ENCODE measurements at regions not wholly inside any gene's neighbourhood (a gene's known extent, or its start where the extent isn't known, plus 50 kb on each side); places are given as distances from the start of the nearest gene placed in this dataset.

DNA sequence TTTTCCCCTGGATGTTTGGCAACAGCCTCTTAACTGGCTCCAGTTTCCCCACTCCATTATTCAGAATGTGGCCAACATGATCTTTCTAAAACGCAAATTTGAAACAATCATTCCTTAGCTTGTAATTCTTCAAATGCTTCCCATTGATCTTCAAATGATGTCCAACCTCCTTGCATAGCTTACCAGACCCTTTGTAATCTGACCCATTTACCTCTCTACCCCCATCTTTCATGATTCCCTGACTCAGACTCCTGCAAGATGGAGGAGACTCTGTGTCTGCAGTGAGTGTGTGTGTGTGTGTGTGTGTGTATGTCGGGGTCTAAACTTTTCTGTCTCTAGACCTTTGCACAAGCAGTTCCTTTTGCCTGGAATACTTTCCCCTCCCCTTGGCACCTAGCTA lies 515.7 kb upstream of the PROK2 start:
- H3K27ac Mint-ChIP-seq = no peak overlapping the region
- no peaks in the 10 kb centered on the region for H3K36me3 Mint-ChIP-seq (ENCODE audit: low read depth)
- intact Hi-C loops (cut with micrococcal nuclease) = no loop called here
- ChIA-PET CTCF (no interaction called here), POLR2A (no interaction called here)
- DNase-seq (no peak), ATAC-seq (ENCODE audit: low read depth) (no peak)
- TF ChIP-seq, protein P1, sequence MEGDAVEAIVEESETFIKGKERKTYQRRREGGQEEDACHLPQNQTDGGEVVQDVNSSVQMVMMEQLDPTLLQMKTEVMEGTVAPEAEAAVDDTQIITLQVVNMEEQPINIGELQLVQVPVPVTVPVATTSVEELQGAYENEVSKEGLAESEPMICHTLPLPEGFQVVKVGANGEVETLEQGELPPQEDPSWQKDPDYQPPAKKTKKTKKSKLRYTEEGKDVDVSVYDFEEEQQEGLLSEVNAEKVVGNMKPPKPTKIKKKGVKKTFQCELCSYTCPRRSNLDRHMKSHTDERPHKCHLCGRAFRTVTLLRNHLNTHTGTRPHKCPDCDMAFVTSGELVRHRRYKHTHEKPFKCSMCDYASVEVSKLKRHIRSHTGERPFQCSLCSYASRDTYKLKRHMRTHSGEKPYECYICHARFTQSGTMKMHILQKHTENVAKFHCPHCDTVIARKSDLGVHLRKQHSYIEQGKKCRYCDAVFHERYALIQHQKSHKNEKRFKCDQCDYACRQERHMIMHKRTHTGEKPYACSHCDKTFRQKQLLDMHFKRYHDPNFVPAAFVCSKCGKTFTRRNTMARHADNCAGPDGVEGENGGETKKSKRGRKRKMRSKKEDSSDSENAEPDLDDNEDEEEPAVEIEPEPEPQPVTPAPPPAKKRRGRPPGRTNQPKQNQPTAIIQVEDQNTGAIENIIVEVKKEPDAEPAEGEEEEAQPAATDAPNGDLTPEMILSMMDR (IDR thresholded peaks at IDR 0.05) = no peak
- no peaks in the 10 kb centered on the region for H3K4me1 Mint-ChIP-seq
- H3K4me3 Mint-ChIP-seq = no peak overlapping the region
- H3K9me3 Mint-ChIP-seq = no peaks in the 10 kb centered on the region
- no peaks in the 10 kb centered on the region for H3K27me3 Mint-ChIP-seq

DNA sequence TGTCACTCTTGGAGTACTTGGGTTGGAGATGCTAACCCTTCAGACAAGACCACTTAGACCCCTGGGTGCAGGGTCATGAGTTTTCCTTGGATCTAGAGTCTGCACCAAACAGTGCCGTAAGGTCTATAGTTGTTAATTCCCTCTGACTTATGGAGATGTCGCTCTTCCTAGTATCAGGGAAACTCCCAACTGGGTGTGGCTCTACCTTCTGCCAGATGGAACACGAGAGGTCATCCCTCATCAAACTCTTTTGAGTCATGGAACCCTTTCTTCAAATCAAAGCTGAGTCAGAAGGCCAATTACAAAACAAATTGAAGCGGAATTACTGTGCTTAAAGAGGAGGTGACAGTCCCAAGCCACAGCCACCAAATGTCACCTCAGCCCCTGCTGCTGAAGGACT lies 514.9 kb upstream of the PROK2 start:
- intact Hi-C loops (cut with micrococcal nuclease) = no loop called here
- Mint-ChIP-seq H3K4me1 (no peaks in the 10 kb centered on the region), H3K4me3 (no peak overlapping the region), H3K27ac (no peak overlapping the region), H3K27me3 (no peaks in the 10 kb centered on the region), H3K9me3 (no peaks in the 10 kb centered on the region), H3K36me3 (ENCODE audit: low read depth) (no peaks in the 10 kb centered on the region)
- ATAC-seq (ENCODE audit: low read depth) (no peak), DNase-seq (no peak)
- ChIA-PET POLR2A (no interaction called here), CTCF (no interaction called here)
- TF ChIP-seq, protein P1 (IDR thresholded peaks at IDR 0.05) = no peak

DNA sequence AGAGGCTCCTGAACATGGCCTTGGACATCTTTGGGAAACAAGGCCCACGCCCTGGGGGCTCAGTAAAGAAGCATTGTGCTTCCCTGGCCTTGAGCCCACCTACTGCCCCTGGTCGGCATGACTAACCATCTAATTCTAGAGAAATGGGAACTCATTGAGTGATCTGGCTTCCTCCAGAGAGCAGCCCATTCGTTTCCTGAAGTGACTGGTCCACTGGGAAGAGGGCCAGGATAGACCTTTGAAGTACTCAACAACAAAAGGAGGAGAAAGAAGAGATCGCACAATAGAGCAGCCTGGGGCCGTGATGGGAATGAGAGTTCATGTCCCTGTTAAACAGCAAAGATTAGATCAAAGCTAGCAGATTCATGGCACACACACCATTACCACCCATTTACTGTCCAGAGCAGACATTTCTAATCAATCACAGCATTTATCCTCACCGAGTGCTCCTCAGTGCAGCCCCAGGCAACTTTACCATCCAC lies 514.4 kb upstream of the PROK2 start:
- no peaks in the 10 kb centered on the region for H3K27me3 Mint-ChIP-seq
- no peak overlapping the region for H3K27ac Mint-ChIP-seq
- DNase-seq = no peak

DNA sequence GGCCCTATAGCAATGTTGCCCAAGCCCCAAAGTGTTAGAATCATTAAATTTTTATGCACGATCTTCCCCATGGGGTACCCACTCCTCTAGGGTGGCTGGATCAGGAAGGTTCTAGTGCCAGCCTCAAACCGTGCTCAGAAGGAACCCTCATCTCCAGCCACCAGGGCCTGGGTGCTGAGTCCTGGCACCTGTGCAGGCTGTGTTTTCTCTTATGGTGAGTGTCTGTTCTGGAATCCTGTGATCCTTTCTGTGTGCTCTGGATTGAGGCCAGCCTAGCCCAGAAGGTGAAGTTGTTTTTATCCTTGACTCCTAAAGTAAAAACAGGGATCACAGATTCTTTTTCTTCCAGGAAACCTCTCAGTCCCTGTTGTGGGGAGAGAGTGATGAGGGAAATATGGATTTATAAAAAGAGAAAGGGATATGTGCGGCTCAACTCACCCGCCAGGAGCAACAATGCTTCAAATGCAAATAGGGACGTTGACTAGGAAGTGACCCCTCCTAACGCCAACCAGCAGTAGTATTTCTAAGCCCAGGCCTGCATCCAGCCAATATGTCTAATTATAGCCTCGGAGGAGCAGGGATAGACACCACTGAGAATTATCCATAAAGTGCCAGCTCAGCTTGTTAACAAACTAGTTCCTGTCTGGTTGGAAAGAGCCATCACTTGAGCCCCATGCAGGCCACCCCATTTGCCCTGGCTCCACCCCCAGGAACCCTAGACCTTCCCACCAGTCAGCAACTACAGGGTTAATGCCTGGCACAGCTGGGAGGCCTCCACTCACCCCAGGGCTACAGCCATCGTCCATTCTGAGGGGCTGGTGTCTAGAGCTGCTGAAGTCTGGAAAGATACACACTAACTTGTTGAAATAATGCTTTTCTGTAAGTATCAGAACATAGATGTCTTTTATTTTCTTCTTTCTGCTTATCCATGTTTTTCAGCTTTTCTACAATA lies 513.5 kb upstream of the PROK2 start:
- no peak overlapping the region for H3K27ac Mint-ChIP-seq
- intact Hi-C loops (cut with micrococcal nuclease) = no loop called here
- POLR2A ChIA-PET = no interaction called here
- no peak overlapping the region for H3K4me3 Mint-ChIP-seq
- H3K9me3 Mint-ChIP-seq = no peaks in the 10 kb centered on the region
- H3K4me1 Mint-ChIP-seq = no peaks in the 10 kb centered on the region
- ATAC-seq (ENCODE audit: low read depth) (no peak), DNase-seq (no peak)
- H3K27me3 Mint-ChIP-seq = no peaks in the 10 kb centered on the region
- TF ChIP-seq, protein P1 (IDR thresholded peaks at IDR 0.05) = no peak
- H3K36me3 Mint-ChIP-seq (ENCODE audit: low read depth) = no peaks in the 10 kb centered on the region
- CTCF ChIA-PET = no interaction called here

More for the DNA sequence above, 514.4 kb upstream of the PROK2 start:
- intact Hi-C loops (cut with micrococcal nuclease) = no loop called here
- Mint-ChIP-seq H3K4me3 (no peak overlapping the region), H3K9me3 (no peaks in the 10 kb centered on the region), H3K36me3 (ENCODE audit: low read depth) (no peaks in the 10 kb centered on the region), H3K4me1 (no peaks in the 10 kb centered on the region)
- no peak for ATAC-seq (ENCODE audit: low read depth)
- CTCF ChIA-PET = no interaction called here
- POLR2A ChIA-PET = no interaction called here
- TF ChIP-seq, protein P1 (IDR thresholded peaks at IDR 0.05) = no peak

DNA sequence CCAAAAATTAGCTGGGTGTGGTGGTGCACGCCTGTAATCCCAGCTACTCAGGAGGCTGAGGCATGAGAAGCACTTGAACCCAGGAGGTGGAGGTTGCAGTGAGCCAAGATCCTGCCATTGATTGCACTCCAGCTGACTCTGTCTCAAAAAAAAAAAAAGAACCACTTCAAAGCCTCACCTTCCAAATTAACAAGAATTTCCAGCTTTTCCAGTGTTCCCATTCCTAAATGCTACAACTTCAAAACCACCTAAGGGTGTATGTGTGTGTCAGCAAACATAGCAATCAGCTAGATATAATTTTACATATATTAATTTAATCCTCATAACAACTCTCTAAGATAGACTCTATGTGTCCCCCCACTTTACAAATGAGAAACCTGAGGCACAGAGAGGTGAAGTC lies 512.5 kb upstream of the PROK2 start:
- TF ChIP-seq, protein P1 (IDR thresholded peaks at IDR 0.05) = no peak
- POLR2A ChIA-PET = no interaction called here
- CTCF ChIA-PET = no interaction called here

More for the DNA sequence above, 512.5 kb upstream of the PROK2 start:
- DNase-seq (no peak), ATAC-seq (ENCODE audit: low read depth) (no peak)
- Mint-ChIP-seq H3K27me3 (no peaks in the 10 kb centered on the region), H3K4me3 (no peak overlapping the region), H3K36me3 (ENCODE audit: low read depth) (no peaks in the 10 kb centered on the region), H3K4me1 (no peaks in the 10 kb centered on the region), H3K27ac (no peak overlapping the region), H3K9me3 (no peaks in the 10 kb centered on the region)
- intact Hi-C loops (cut with micrococcal nuclease) = no loop called here
